Spinal cord (tissue), 9 donors: ENCODE measurements at regions not wholly inside any gene's neighbourhood (a gene's known extent, or its start where the extent isn't known, plus 50 kb on each side); places are given as distances from the start of the nearest gene placed in this dataset.

ENCODE experiments used
- DNase-seq, 6 donors: peaks; one replicate each; pipeline versions ENCODE4 v3.0.0 to v3.0.0-alpha.2; 2013 to 2015; ENCODE audit warnings: low spot score in 6 of 6, low read depth in 4 of 6
- H3K27ac ChIP-seq: one replicate; pipeline ENCODE4 v1.5.1; 2013; ENCODE audit warnings: low read depth, low read length, control low read depth
- H3K27me3 ChIP-seq: one replicate; pipeline ENCODE4 v1.6.1; 2013; ENCODE audit warnings: low read length; ENCODE audit not compliant: control insufficient read depth, insufficient read depth
- H3K36me3 ChIP-seq: one replicate; pipeline ENCODE4 v1.6.1; 2013; ENCODE audit warnings: low read length; ENCODE audit not compliant: control insufficient read depth, insufficient read depth
- H3K4me1 ChIP-seq: one replicate; pipeline ENCODE4 v1.6.1; 2013; ENCODE audit warnings: low read length; ENCODE audit not compliant: control insufficient read depth, insufficient read depth
- H3K4me3 ChIP-seq: one replicate; pipeline ENCODE4 v1.5.1; 2013; ENCODE audit warnings: low read depth, low read length, control low read depth
- H3K9me3 ChIP-seq: one replicate; pipeline ENCODE4 v1.6.1; 2013; ENCODE audit warnings: low read length; ENCODE audit not compliant: control insufficient read depth, insufficient read depth
- WGBS: methylation state at CpG from one replicate; pipeline ENCODE4 v1.1.5; 2013; ENCODE audit warnings: missing lambda C conversion rate; ENCODE audit not compliant: insufficient coverage; 5-methylcytosine and 5-hydroxymethylcytosine counted together
- donor health status: healthy.

GRCh38 chr9:32234451-32234850 lies 150.0 kb upstream of the ACO1 start:
- H3K27ac ChIP-seq, result no peak overlapping the region
- no peaks in the 10 kb centered on the region for H3K27me3 ChIP-seq
- H3K9me3 ChIP-seq, result no peaks in the 10 kb centered on the region
- H3K4me1 ChIP-seq, result no peaks in the 10 kb centered on the region
- 76% methylated on average over 2 of the region's 2 CpGs for WGBS
- H3K36me3 ChIP-seq, result no peaks in the 10 kb centered on the region
- peak in 1 of 6 donors; percentile 91 for DNase-seq
- H3K4me3 ChIP-seq, result no peak overlapping the region

GRCh38 chr9:32247168-32247567 lies 137.3 kb upstream of the ACO1 start:
- WGBS, result 33% methylated on average over 1 of the region's 3 CpGs
- H3K36me3 ChIP-seq, result no peaks in the 10 kb centered on the region
- H3K4me1 ChIP-seq, result no peaks in the 10 kb centered on the region
- peak in 2 of 6 donors; percentile 29 to 77 for DNase-seq
- no peak overlapping the region for H3K4me3 ChIP-seq
- H3K9me3 ChIP-seq, result no peaks in the 10 kb centered on the region
- H3K27ac ChIP-seq, result no peak overlapping the region
- no peaks in the 10 kb centered on the region for H3K27me3 ChIP-seq

- H3K36me3 ChIP-seq, result no peaks in the 10 kb centered on the region
- DNase-seq, result no peak
- no peak overlapping the region for H3K4me3 ChIP-seq
- H3K4me1 ChIP-seq, result no peaks in the 10 kb centered on the region
- no peaks in the 10 kb centered on the region for H3K9me3 ChIP-seq
- H3K27me3 ChIP-seq, result no peaks in the 10 kb centered on the region
- no peak overlapping the region for H3K27ac ChIP-seq
- no CpG with 5 or more reads among the region's 2 CpGs for WGBS
Measured at GRCh38 chr9:32248189-32248712, 136.2 kb upstream of the ACO1 start.

GRCh38 chr9:32251539-32251938 lies 132.9 kb upstream of the ACO1 start:
- peak; percentile 69 to 92 (median 76) for DNase-seq
- no peaks in the 10 kb centered on the region for H3K27me3 ChIP-seq
- no peaks in the 10 kb centered on the region for H3K4me1 ChIP-seq
- no peak overlapping the region for H3K27ac ChIP-seq
- no peaks in the 10 kb centered on the region for H3K36me3 ChIP-seq
- no peak overlapping the region for H3K4me3 ChIP-seq
- H3K9me3 ChIP-seq, result no peaks in the 10 kb centered on the region
- WGBS, result 3% methylated on average over 5 of the region's 5 CpGs

- Histone ChIP-seq H3K36me3 (no peaks in the 10 kb centered on the region), H3K27ac (no peak overlapping the region), H3K27me3 (no peaks in the 10 kb centered on the region), H3K4me1 (no peaks in the 10 kb centered on the region), H3K9me3 (no peaks in the 10 kb centered on the region), H3K4me3 (no peak overlapping the region)
- no peak for DNase-seq
- no CpG with 5 or more reads among the region's 1 CpG for WGBS
Measured at GRCh38 chr9:32253731-32254130, 130.7 kb upstream of the ACO1 start.

GRCh38 chr9:32255026-32255425 lies 129.4 kb upstream of the ACO1 start:
- Histone ChIP-seq H3K27me3 (no peaks in the 10 kb centered on the region), H3K27ac (no peak overlapping the region), H3K4me1 (no peaks in the 10 kb centered on the region), H3K36me3 (no peaks in the 10 kb centered on the region), H3K9me3 (no peaks in the 10 kb centered on the region), H3K4me3 (no peak overlapping the region)
- no peak for DNase-seq
- WGBS, result no CpG with 5 or more reads among the region's 4 CpGs

- Histone ChIP-seq H3K27ac (no peak overlapping the region), H3K4me1 (no peaks in the 10 kb centered on the region), H3K27me3 (no peaks in the 10 kb centered on the region), H3K36me3 (no peaks in the 10 kb centered on the region), H3K4me3 (no peak overlapping the region), H3K9me3 (no peaks in the 10 kb centered on the region)
- 100% methylated on average over 2 of the region's 2 CpGs for WGBS
- no peak for DNase-seq
Measured at GRCh38 chr9:32258482-32258881, 126.0 kb upstream of the ACO1 start.

- WGBS, result 36% methylated on average over 1 of the region's 6 CpGs
- Histone ChIP-seq H3K27ac (no peak overlapping the region), H3K9me3 (no peaks in the 10 kb centered on the region), H3K4me3 (no peak overlapping the region), H3K36me3 (no peaks in the 10 kb centered on the region), H3K4me1 (no peaks in the 10 kb centered on the region), H3K27me3 (no peaks in the 10 kb centered on the region)
- DNase-seq, result peak in 1 of 6 donors; percentile 73
Measured at GRCh38 chr9:32260151-32260862, 124.1 kb upstream of the ACO1 start.

- no peak for DNase-seq
- Histone ChIP-seq H3K27ac (no peak overlapping the region), H3K36me3 (no peaks in the 10 kb centered on the region), H3K9me3 (no peaks in the 10 kb centered on the region), H3K4me3 (no peak overlapping the region), H3K27me3 (no peaks in the 10 kb centered on the region), H3K4me1 (no peaks in the 10 kb centered on the region)
- 66% methylated on average over 4 of the region's 6 CpGs for WGBS
Measured at GRCh38 chr9:32264170-32264864, 120.1 kb upstream of the ACO1 start.

- WGBS, result 91% methylated on average over 2 of the region's 3 CpGs
- no peaks in the 10 kb centered on the region for H3K27me3 ChIP-seq
- H3K4me3 ChIP-seq, result no peak overlapping the region
- no peaks in the 10 kb centered on the region for H3K9me3 ChIP-seq
- no peak for DNase-seq
- no peaks in the 10 kb centered on the region for H3K4me1 ChIP-seq
- no peak overlapping the region for H3K27ac ChIP-seq
- no peaks in the 10 kb centered on the region for H3K36me3 ChIP-seq
Measured at GRCh38 chr9:32265037-32265436, 119.4 kb upstream of the ACO1 start.
